Upper lobe of right lung (tissue), 1 donor: ENCODE measurements at regions not wholly inside any gene's neighbourhood (a gene's known extent, or its start where the extent isn't known, plus 50 kb on each side); places are given as distances from the start of the nearest gene placed in this dataset.

Source experiments
- ATAC-seq: fragments of 200-7000 bp; cut with Tn5 transposase; one replicate; pipeline ENCODE4 v1.9.1; 2020; ENCODE audit warnings: mild to moderate bottlenecking, moderate library complexity
- DNase-seq: peaks from one replicate; pipeline ENCODE4 v3.0.0-alpha.2; 2020
- H3K27ac ChIP-seq: fragments of 200-600 bp; one replicate; pipeline ENCODE4 v1.8.0; 2022
- H3K27me3 ChIP-seq: fragments of 200-600 bp; one replicate; pipeline ENCODE4 v1.8.0; 2022; ENCODE audit warnings: mild to moderate bottlenecking
- H3K36me3 ChIP-seq: fragments of 200-600 bp; one replicate; pipeline ENCODE4 v1.8.0; 2022
- H3K4me1 ChIP-seq: fragments of 200-600 bp; one replicate; pipeline ENCODE4 v1.8.0; 2022
- H3K4me3 ChIP-seq: fragments of 200-600 bp; one replicate; pipeline ENCODE4 v1.8.0; 2022; ENCODE audit warnings: mild to moderate bottlenecking
- H3K9me3 ChIP-seq: fragments of 200-600 bp; one replicate; pipeline ENCODE4 v1.8.0; 2022
- intact Hi-C: fragments of 100-400 bp; cut with DNase I; formaldehyde crosslinking; loops from one replicate; pipeline ENCODE4 v1.11.0; 2022
- TF ChIP-seq, protein P1 (sequence below): fragments of 200-600 bp; IDR thresholded peaks from one replicate; pipeline ENCODE4 v1.8.0; 2022; ENCODE audit warnings: antibody characterized with exemption
- donor health status: DM: no; HTN: yes; CAD: no; lungs with severe emphysema.

DNA sequence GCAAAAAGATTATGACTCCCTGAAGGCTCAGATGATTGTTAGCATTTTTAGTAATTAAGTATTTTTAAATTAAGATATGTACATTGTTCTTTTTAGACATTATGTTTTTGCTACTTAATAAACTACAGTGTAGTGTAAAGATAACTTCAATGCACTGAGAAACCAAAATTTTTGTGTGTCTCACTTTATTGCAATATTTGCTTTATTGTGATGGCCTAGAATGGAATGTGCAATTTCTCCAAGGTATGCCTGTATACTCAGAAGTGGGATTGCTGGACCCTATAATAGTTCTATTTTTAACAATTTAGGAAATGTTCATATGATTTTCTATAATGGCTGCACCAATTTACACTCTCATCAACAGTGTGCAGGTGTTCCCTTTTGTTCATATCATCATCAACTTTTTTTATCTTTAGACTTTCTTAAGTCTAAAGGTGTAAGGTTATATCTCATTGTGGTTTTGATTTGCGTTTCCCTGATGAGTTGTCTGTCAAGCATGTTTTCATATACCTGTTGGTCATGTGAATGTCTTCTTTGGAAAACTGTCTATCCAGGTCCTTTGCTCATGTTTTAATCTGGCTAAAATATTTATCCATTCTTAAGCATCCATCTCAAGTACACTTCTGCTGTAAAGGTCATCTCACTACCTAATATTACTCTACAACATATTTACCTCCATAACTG, 1323.5 kb upstream of the LRRTM3 start:
- TF ChIP-seq, protein P1, sequence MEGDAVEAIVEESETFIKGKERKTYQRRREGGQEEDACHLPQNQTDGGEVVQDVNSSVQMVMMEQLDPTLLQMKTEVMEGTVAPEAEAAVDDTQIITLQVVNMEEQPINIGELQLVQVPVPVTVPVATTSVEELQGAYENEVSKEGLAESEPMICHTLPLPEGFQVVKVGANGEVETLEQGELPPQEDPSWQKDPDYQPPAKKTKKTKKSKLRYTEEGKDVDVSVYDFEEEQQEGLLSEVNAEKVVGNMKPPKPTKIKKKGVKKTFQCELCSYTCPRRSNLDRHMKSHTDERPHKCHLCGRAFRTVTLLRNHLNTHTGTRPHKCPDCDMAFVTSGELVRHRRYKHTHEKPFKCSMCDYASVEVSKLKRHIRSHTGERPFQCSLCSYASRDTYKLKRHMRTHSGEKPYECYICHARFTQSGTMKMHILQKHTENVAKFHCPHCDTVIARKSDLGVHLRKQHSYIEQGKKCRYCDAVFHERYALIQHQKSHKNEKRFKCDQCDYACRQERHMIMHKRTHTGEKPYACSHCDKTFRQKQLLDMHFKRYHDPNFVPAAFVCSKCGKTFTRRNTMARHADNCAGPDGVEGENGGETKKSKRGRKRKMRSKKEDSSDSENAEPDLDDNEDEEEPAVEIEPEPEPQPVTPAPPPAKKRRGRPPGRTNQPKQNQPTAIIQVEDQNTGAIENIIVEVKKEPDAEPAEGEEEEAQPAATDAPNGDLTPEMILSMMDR, result no peak
- H3K27ac ChIP-seq, result no peak overlapping the region
- DNase-seq (no peak), ATAC-seq (no peak)
- no peaks in the 10 kb centered on the region for H3K27me3 ChIP-seq
- H3K9me3 ChIP-seq, result no peaks in the 10 kb centered on the region
- H3K4me1 ChIP-seq, result no peaks in the 10 kb centered on the region
- H3K36me3 ChIP-seq, result no peaks in the 10 kb centered on the region
- intact Hi-C loops, result no loop called here
- H3K4me3 ChIP-seq, result no peak overlapping the region

DNA sequence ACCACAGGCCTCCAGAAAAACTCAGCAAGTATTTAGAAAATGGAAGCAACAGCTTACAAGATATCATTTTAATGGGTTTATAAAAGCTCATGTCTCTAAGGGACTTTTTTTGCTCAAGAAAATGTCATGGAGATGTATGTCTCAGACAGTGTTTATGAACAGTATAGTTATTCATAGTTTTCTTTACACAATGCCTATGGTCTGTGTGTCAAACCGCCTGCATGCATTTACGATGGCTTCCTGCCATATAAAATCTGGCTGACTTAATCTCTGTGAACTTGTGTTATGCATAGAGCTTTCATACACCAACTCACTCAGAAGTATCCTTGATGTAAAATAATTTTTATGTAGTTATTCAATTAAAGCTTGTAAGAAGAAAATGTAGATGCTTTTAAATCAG, 1314.2 kb upstream of the LRRTM3 start:
- H3K27ac ChIP-seq, result no peak overlapping the region
- H3K27me3 ChIP-seq, result no peaks in the 10 kb centered on the region
- H3K4me1 ChIP-seq, result no peaks in the 10 kb centered on the region
- DNase-seq (no peak), ATAC-seq (no peak)
- H3K9me3 ChIP-seq, result no peaks in the 10 kb centered on the region
- intact Hi-C loops, result no loop called here
- no peak overlapping the region for H3K4me3 ChIP-seq
- H3K36me3 ChIP-seq, result no peaks in the 10 kb centered on the region
- TF ChIP-seq, protein P1, result no peak

DNA sequence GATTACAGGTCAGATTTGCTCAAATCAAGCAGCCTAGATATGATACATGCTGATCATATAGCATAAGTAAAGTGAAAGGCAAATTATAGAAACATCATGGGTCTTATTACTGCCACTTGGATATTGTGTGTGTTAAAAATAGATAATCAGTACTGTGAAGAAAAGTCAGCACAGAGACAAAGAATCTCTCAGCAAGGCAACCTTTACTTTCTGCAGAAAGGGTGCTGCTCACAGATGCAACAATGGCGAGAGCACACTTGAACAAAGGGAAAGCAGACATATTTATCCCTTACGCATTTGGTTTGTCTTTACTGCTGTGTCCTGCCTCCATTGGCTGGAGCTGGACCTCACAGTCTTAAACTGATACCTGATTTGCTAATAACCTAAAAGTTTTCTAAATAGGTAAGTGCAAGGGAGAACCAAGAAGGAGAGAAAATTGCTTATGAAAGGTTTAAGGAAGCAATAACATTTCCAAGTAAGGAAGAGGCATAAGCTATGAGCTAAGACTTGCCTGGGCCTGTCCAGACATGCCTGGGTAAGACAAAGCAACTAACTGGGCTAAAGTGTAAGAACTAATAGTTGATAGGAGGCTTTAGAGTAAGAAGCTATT, 1310.8 kb upstream of the LRRTM3 start:
- H3K36me3 ChIP-seq, result no peaks in the 10 kb centered on the region
- H3K9me3 ChIP-seq, result no peaks in the 10 kb centered on the region
- no peak overlapping the region for H3K27ac ChIP-seq
- no peak for DNase-seq
- ATAC-seq, result no peak
- no peaks in the 10 kb centered on the region for H3K4me1 ChIP-seq
- H3K4me3 ChIP-seq, result no peak overlapping the region
- intact Hi-C loops, result no loop called here
- TF ChIP-seq, protein P1, result no peak
- no peaks in the 10 kb centered on the region for H3K27me3 ChIP-seq

DNA sequence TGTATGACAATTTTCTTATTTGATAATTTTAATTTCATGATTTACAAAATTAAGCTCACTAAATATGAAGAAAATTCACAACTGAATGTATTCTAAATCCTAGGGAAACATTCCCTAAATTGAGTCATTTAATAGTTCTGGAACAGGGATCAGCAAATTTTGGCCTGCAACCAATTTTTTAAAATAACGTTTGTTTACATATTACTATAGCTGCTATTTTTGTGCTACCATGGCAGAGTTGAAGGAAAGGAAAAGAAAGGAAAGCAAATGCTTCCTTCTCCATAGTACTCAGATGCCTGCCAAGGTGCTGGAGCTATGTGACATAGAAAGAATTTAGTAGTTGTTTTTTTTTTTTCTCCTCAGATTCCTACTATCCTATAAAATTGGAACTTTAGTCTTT, 1307.7 kb upstream of the LRRTM3 start:
- no peak for DNase-seq
- no peaks in the 10 kb centered on the region for H3K4me1 ChIP-seq
- H3K9me3 ChIP-seq, result no peaks in the 10 kb centered on the region
- no peak for ATAC-seq
- TF ChIP-seq, protein P1, result no peak
- H3K36me3 ChIP-seq, result no peaks in the 10 kb centered on the region
- intact Hi-C loops, result no loop called here
- H3K27ac ChIP-seq, result no peak overlapping the region
- no peaks in the 10 kb centered on the region for H3K27me3 ChIP-seq
- H3K4me3 ChIP-seq, result no peak overlapping the region

DNA sequence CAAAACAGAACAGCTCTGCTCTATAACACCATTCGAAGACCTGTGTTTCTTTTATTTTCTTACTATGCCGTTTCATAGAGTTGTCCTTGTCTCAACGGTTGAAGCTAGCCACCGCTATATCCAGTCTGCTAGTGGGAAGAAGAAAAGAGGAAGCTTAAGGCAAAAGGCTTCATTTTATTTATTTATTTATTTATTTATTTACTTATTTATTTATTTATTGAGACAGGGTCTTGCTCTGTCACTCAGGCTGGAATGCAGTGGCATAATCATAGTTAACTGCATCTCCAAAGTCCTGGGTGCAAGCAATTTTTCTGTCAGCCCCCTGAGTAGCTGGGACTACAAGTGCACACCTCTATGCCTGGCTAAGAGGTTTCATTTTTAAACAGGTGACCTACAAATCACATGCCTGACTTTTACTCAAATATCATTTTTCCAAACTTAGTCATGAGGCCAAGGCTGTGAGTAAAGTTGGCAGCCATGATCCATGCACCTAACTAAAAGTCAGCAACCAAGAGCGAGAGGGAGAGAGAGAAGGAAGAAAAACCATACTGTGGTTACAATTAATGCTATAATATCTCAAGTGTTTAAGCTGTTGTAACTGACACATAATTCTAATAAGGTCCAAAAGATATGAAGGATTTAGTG, 1305.3 kb upstream of the LRRTM3 start:
- H3K9me3 ChIP-seq, result no peaks in the 10 kb centered on the region
- ATAC-seq, result no peak
- intact Hi-C loops, result no loop called here
- H3K4me3 ChIP-seq, result no peak overlapping the region
- H3K27ac ChIP-seq, result no peak overlapping the region
- H3K36me3 ChIP-seq, result no peaks in the 10 kb centered on the region
- H3K4me1 ChIP-seq, result no peaks in the 10 kb centered on the region
- TF ChIP-seq, protein P1, result no peak
- DNase-seq, result no peak
- no peaks in the 10 kb centered on the region for H3K27me3 ChIP-seq
